Activated T-helper 1 cell treated with anti-CD3 and anti-CD28 coated beads, Interleukin-12 subunit alpha, Interleukin-12 subunit beta, Interleukin-2, Interleukin-4 antibody, amounts not matched to agents 30 ng/mL and 10 ng/mL and 1 ng/mL, durations not matched to agents 14 hours and 24 hours and 36 hours (primary cell): ENCODE measurements at regions not wholly inside any gene's neighbourhood (a gene's known extent, or its start where the extent isn't known, plus 50 kb on each side); places are given as distances from the start of the nearest gene placed in this dataset.

Source experiments
- DNase-seq: peaks from one replicate; pipeline ENCODE4 v3.0.0; 2021; ENCODE audit warnings: low spot score
- H3K27ac Mint-ChIP-seq: one replicate; pipeline ENCODE4 v1.8.0; 2021; ENCODE audit warnings: mild to moderate bottlenecking, mixed read lengths
- H3K27me3 Mint-ChIP-seq: one replicate; pipeline ENCODE4 v1.8.0; 2022; ENCODE audit warnings: mild to moderate bottlenecking, moderate library complexity, mixed read lengths; ENCODE audit not compliant: insufficient read depth
- H3K36me3 Mint-ChIP-seq: one replicate; pipeline ENCODE4 v1.8.0; 2021; ENCODE audit warnings: low read depth, mixed read lengths
- H3K4me1 Mint-ChIP-seq: one replicate; pipeline ENCODE4 v1.8.0; 2021; ENCODE audit warnings: low read depth, mixed read lengths
- H3K4me3 Mint-ChIP-seq: one replicate; pipeline ENCODE4 v1.8.0; 2021; ENCODE audit warnings: mild to moderate bottlenecking, moderate library complexity, mixed read lengths
- H3K9me3 Mint-ChIP-seq: one replicate; pipeline ENCODE4 v1.8.0; 2021; ENCODE audit warnings: mixed read lengths
- intact Hi-C: fragments of 100-400 bp; cut with micrococcal nuclease; formaldehyde crosslinking; loops from one replicate; pipeline ENCODE4 v1.15.1; 2024

DNA sequence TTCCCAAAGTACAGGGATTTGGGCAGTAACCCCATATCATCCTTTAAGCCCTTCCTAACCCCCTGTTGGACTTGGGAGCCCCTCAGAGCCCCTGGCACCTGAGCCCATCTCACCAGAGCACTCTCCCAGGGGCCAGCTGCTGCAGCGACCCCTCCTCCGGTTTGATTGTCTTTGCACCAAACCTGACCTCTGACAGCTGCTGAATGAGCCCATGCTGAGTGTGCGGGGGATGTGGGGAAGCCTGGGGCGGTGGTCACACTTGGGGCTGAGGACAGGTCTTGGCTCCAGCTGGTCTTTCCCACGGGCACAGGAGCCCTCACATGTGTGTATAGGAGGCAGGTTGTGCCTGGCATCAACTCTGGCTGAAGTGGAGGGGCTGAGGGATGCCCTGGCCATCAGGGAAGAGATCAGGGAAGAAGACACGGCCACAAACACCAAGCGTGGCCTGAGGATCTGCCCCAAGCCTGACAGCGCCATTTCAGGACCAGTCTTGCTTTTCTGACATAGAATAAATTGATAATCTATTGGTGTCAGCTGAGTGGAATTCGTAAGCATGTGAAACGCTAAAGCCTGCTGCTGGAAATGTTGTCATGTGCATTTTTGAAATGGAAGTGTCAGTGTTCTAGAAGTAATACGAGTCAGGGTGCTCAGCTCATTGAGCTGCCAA lies 102.4 kb downstream of the ACKR3 start:
- Mint-ChIP-seq H3K9me3 (no peaks in the 10 kb centered on the region), H3K27ac (no peak overlapping the region), H3K36me3 (no peaks in the 10 kb centered on the region), H3K27me3 (peaks cover 3% of the 10 kb centered on the region), H3K4me3 (no peak overlapping the region), H3K4me1 (no peaks in the 10 kb centered on the region)
- intact Hi-C loops: no loop called here
- DNase-seq: no peak

- Mint-ChIP-seq H3K4me3 (no peak overlapping the region), H3K4me1 (no peaks in the 10 kb centered on the region), H3K36me3 (no peaks in the 10 kb centered on the region), H3K27ac (no peak overlapping the region), H3K9me3 (no peaks in the 10 kb centered on the region), H3K27me3 (peaks cover 5% of the 10 kb centered on the region)
- DNase-seq: no peak
- intact Hi-C loops: no loop called here
These were observed 103.0 kb downstream of the ACKR3 start for GRCh38 chr2:236672606-236673005.

GRCh38 chr2:236673126-236673822 lies 103.6 kb downstream of the ACKR3 start:
- H3K36me3 Mint-ChIP-seq: no peaks in the 10 kb centered on the region
- DNase-seq: no peak
- H3K9me3 Mint-ChIP-seq: no peaks in the 10 kb centered on the region
- no peaks in the 10 kb centered on the region for H3K4me1 Mint-ChIP-seq
- peaks cover 5% of the 10 kb centered on the region for H3K27me3 Mint-ChIP-seq
- intact Hi-C loops: no loop called here
- H3K4me3 Mint-ChIP-seq: no peak overlapping the region
- H3K27ac Mint-ChIP-seq: no peak overlapping the region

- H3K36me3 Mint-ChIP-seq: no peaks in the 10 kb centered on the region
- no peak for DNase-seq
- H3K9me3 Mint-ChIP-seq: no peaks in the 10 kb centered on the region
- intact Hi-C loops: no loop called here
- H3K4me3 Mint-ChIP-seq: no peak overlapping the region
- H3K27me3 Mint-ChIP-seq: peaks cover 5% of the 10 kb centered on the region
- H3K4me1 Mint-ChIP-seq: no peaks in the 10 kb centered on the region
- H3K27ac Mint-ChIP-seq: no peak overlapping the region
These were observed 104.2 kb downstream of the ACKR3 start for GRCh38 chr2:236673823-236674185.

GRCh38 chr2:236674238-236674637 lies 104.6 kb downstream of the ACKR3 start:
- intact Hi-C loops: no loop called here
- H3K9me3 Mint-ChIP-seq: no peaks in the 10 kb centered on the region
- no peak for DNase-seq

DNA sequence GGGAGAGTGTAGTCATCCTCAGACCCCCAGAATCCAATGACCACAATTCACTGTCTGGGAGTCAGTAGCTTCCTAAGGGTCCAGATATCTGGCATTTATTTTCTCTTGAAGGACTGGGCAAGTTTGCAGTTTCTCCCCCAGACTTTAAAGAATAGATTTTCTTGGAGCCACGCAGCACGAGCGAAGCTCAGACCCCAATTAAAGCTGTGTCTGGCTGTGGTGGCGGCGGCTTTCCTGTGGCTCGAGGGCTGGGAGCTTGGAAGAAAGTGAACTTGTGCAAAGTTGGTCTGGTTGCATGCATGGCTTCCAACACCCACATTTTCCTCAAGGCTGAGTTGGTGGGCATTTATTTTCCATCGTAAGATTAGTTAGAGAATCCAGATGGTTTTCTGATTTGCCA lies 105.0 kb downstream of the ACKR3 start:
- no peaks in the 10 kb centered on the region for H3K4me1 Mint-ChIP-seq
- no peak for DNase-seq
- H3K27ac Mint-ChIP-seq: no peak overlapping the region
- intact Hi-C loops: no loop called here
- H3K4me3 Mint-ChIP-seq: no peak overlapping the region
- no peaks in the 10 kb centered on the region for H3K9me3 Mint-ChIP-seq
- peaks cover 6% of the 10 kb centered on the region for H3K27me3 Mint-ChIP-seq
- H3K36me3 Mint-ChIP-seq: no peaks in the 10 kb centered on the region

More at GRCh38 chr2:236674238-236674637, 104.6 kb downstream of the ACKR3 start:
- Mint-ChIP-seq H3K27me3 (peaks cover 5% of the 10 kb centered on the region), H3K4me1 (no peaks in the 10 kb centered on the region), H3K4me3 (no peak overlapping the region), H3K27ac (no peak overlapping the region), H3K36me3 (no peaks in the 10 kb centered on the region)

- intact Hi-C loops: no loop called here
- Mint-ChIP-seq H3K27ac (no peak overlapping the region), H3K36me3 (no peaks in the 10 kb centered on the region), H3K9me3 (no peaks in the 10 kb centered on the region), H3K4me1 (no peaks in the 10 kb centered on the region), H3K4me3 (no peak overlapping the region), H3K27me3 (peaks cover 8% of the 10 kb centered on the region)
- DNase-seq: no peak
These were observed 105.4 kb downstream of the ACKR3 start for GRCh38 chr2:236675051-236675450.

- Mint-ChIP-seq H3K4me3 (no peak overlapping the region), H3K4me1 (no peaks in the 10 kb centered on the region), H3K36me3 (no peaks in the 10 kb centered on the region), H3K27ac (no peak overlapping the region), H3K9me3 (no peaks in the 10 kb centered on the region), H3K27me3 (peaks cover 8% of the 10 kb centered on the region)
- DNase-seq: no peak
- intact Hi-C loops: no loop called here
These were observed 105.9 kb downstream of the ACKR3 start for GRCh38 chr2:236675526-236675925.

GRCh38 chr2:236676136-236676873 lies 106.7 kb downstream of the ACKR3 start:
- Mint-ChIP-seq H3K27me3 (peaks cover 8% of the 10 kb centered on the region), H3K9me3 (no peaks in the 10 kb centered on the region), H3K36me3 (no peaks in the 10 kb centered on the region), H3K4me3 (no peak overlapping the region), H3K4me1 (no peaks in the 10 kb centered on the region), H3K27ac (no peak overlapping the region)
- intact Hi-C loops: no loop called here
- no peak for DNase-seq

DNA sequence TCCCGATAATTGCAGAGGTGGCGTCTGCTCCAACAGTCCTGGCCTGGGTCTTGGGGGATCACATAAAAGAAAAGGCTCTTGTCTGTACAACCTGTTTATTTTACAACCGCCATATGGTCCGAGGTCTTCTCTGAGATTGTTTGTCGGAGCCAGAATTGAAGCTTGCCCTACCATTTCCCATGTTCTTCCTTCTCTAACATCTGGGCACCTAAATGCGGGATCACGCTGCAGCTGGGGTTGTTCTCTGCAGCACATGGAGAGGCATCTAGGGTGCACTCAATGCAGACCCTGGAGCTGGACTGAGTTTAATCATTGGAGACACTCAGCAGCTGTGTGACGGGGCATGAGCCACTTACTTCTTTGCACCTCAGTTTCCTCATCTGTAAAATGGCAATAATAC lies 107.7 kb downstream of the ACKR3 start:
- Mint-ChIP-seq H3K27ac (no peak overlapping the region), H3K9me3 (no peaks in the 10 kb centered on the region), H3K4me1 (no peaks in the 10 kb centered on the region), H3K27me3 (peaks cover 8% of the 10 kb centered on the region), H3K36me3 (no peaks in the 10 kb centered on the region), H3K4me3 (no peak overlapping the region)
- intact Hi-C loops: no loop called here
- no peak for DNase-seq

GRCh38 chr2:236678307-236678975 lies 108.8 kb downstream of the ACKR3 start:
- intact Hi-C loops: no loop called here
- Mint-ChIP-seq H3K36me3 (no peaks in the 10 kb centered on the region), H3K27ac (no peak overlapping the region), H3K4me1 (no peaks in the 10 kb centered on the region), H3K9me3 (no peaks in the 10 kb centered on the region), H3K27me3 (peaks cover 8% of the 10 kb centered on the region), H3K4me3 (no peak overlapping the region)
- DNase-seq: no peak

GRCh38 chr2:236679884-236680860 lies 110.5 kb downstream of the ACKR3 start:
- Mint-ChIP-seq H3K27ac (no peak overlapping the region), H3K9me3 (no peaks in the 10 kb centered on the region), H3K27me3 (peaks cover 11% of the 10 kb centered on the region), H3K36me3 (no peaks in the 10 kb centered on the region), H3K4me3 (no peak overlapping the region), H3K4me1 (no peaks in the 10 kb centered on the region)
- intact Hi-C loops: no loop called here
- DNase-seq: no peak
